PC-9 (cell line): ENCODE measurements at regions not wholly inside any gene's neighbourhood (a gene's known extent, or its start where the extent isn't known, plus 50 kb on each side); places are given as distances from the start of the nearest gene placed in this dataset.

ENCODE experiments used
- EZH2 ChIP-seq: fragments of 200-600 bp; sonication (generic); IDR thresholded peaks from 2 replicates; pipeline ENCODE4 v1.8.0; 2017; ENCODE audit warnings: antibody characterized with exemption, low read depth
- TF ChIP-seq, protein P1 (sequence below): fragments of 200-600 bp; sonication (generic); conservative IDR thresholded peaks from 2 replicates; pipeline ENCODE4 v1.6.1; 2017; ENCODE audit warnings: mixed run types, antibody characterized with exemption, mild to moderate bottlenecking, moderate library complexity

DNA sequence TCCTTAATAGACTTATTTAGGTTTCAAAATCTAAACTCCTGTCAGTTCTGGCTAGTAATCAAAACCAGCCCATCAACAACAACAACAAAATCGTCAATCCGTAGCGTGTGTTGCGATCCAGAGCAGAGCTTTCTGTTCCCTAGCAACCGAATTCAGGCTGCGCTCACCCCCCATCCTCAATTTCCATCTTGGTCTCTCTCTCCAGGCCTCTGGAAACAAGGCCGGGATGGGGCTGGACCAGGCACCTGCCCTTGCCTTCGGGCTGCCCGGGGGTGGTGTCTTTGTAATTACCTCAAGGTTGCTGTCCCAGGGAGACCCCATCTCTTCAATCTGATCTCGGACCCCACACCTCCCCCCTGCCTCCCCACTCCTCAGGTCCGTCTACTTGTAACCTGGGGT lies 1341.5 kb downstream of the BRD1 start:
- TF ChIP-seq, protein P1, sequence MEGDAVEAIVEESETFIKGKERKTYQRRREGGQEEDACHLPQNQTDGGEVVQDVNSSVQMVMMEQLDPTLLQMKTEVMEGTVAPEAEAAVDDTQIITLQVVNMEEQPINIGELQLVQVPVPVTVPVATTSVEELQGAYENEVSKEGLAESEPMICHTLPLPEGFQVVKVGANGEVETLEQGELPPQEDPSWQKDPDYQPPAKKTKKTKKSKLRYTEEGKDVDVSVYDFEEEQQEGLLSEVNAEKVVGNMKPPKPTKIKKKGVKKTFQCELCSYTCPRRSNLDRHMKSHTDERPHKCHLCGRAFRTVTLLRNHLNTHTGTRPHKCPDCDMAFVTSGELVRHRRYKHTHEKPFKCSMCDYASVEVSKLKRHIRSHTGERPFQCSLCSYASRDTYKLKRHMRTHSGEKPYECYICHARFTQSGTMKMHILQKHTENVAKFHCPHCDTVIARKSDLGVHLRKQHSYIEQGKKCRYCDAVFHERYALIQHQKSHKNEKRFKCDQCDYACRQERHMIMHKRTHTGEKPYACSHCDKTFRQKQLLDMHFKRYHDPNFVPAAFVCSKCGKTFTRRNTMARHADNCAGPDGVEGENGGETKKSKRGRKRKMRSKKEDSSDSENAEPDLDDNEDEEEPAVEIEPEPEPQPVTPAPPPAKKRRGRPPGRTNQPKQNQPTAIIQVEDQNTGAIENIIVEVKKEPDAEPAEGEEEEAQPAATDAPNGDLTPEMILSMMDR, result no peak
- no peak for TF ChIP-seq EZH2
